ENCODE measurements at regions not wholly inside any gene's neighbourhood (a gene's known extent, or its start where the extent isn't known, plus 50 kb on each side); places are given as distances from the start of the nearest gene placed in this dataset.

- TF ChIP-seq CTCF (IDR thresholded peaks at IDR 0.05; ENCODE audit: insufficient read depth, low read length), result no peak
- no peak overlapping the region for H3K4me3 ChIP-seq (ENCODE audit: low read depth, low read length)
- DNase-seq (ENCODE audit: low read depth), result no peak
Observed at GRCh38 chr18:44028109-44028508, 652.6 kb upstream of the SETBP1 start.

DNA sequence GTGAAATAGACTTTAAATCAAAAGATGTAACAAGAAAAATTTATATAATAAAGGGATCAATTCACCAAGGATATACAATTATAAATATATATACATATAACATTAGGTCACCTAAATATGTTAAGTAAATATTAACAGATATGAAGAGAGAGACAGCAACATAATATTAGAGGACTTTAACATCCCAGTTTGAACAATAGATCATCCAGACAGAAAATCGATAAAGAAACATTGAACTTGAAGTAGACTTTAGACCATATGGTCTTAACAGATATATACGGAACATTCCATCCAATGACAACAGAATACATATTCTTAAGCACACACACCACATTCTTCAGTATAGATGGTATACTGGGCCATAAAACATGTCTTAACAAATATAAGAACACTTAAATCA is 649.6 kb upstream of the SETBP1 start:
- no peak overlapping the region for H3K4me3 ChIP-seq (ENCODE audit: low read depth, low read length)
- no peak for TF ChIP-seq CTCF (IDR thresholded peaks at IDR 0.05; ENCODE audit: insufficient read depth, low read length)
- DNase-seq (ENCODE audit: low read depth), result no peak

DNA sequence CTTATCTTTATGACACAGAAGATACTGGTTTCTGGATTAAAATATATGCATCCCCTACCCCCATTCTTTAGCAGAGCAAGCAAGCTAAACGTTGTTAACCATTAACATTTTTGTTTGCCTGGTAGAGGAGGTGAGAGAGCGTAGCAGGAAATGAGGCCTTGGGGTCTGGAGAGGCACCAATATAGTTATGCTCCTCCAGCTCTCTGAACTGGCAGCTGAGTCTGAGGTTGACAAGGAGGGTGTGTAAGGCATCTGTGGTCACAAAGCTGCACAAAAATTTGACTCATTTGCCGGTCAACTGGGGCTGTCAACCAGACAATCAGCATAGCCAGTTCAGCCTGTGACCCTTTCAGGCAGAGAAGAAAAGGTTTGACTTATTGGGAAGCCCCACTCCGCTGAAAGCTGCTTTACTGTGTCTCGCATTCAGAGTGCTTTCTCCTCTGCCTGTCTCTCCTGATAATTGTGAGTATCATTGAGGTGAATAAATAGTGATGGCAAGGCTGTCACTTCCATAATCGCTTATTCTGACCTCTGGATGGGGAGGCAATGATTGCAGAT is 647.5 kb upstream of the SETBP1 start:
- no peak for DNase-seq (ENCODE audit: low read depth)
- no peak for TF ChIP-seq CTCF (IDR thresholded peaks at IDR 0.05; ENCODE audit: insufficient read depth, low read length)
- no peak overlapping the region for H3K4me3 ChIP-seq (ENCODE audit: low read depth, low read length)

- no peak for DNase-seq (ENCODE audit: low read depth)
Observed at GRCh38 chr18:44035554-44035953, 645.1 kb upstream of the SETBP1 start.

GRCh38 chr18:44036501-44036900 is 644.2 kb upstream of the SETBP1 start:
- DNase-seq (ENCODE audit: low read depth), result no peak
- no peak for TF ChIP-seq CTCF (IDR thresholded peaks at IDR 0.05; ENCODE audit: insufficient read depth, low read length)
- H3K4me3 ChIP-seq (ENCODE audit: low read depth, low read length), result no peak overlapping the region

More at GRCh38 chr18:44035554-44035953, 645.1 kb upstream of the SETBP1 start:
- TF ChIP-seq CTCF (IDR thresholded peaks at IDR 0.05; ENCODE audit: insufficient read depth, low read length), result no peak
- no peak overlapping the region for H3K4me3 ChIP-seq (ENCODE audit: low read depth, low read length)

- DNase-seq (ENCODE audit: low read depth), result no peak
- H3K4me3 ChIP-seq (ENCODE audit: low read depth, low read length), result no peak overlapping the region
- no peak for TF ChIP-seq CTCF (IDR thresholded peaks at IDR 0.05; ENCODE audit: insufficient read depth, low read length)
Observed at GRCh38 chr18:44039216-44039615, 641.5 kb upstream of the SETBP1 start.

- no peak overlapping the region for H3K4me3 ChIP-seq (ENCODE audit: low read depth, low read length)
- no peak for DNase-seq (ENCODE audit: low read depth)
- TF ChIP-seq CTCF (IDR thresholded peaks at IDR 0.05; ENCODE audit: insufficient read depth, low read length), result no peak
Observed at GRCh38 chr18:44039826-44040225, 640.9 kb upstream of the SETBP1 start.

All from fibroblast of the aortic adventitia (primary cell).